HCT116 (cell line): ENCODE measurements at regions not wholly inside any gene's neighbourhood (a gene's known extent, or its start where the extent isn't known, plus 50 kb on each side); places are given as distances from the start of the nearest gene placed in this dataset.

Experiments used
- ATAC-seq: fragments of 200-7000 bp; cut with Tn5 transposase; 2 replicates; pipeline ENCODE4 v1.9.1; 2020; ENCODE audit warnings: mild to moderate bottlenecking, moderate library complexity
- BruUV-seq: library from RNA; stranded (reverse); fragments of 400-500 nt; replicated peaks from 2 replicates; lab custom pipeline; 2021; lab: Mats Ljungman, UMichigan
- CTCF ChIA-PET: fragments of 300-600 bp; sonication (Branson Sonifier 250); formaldehyde crosslinking; loops from one replicate; lab custom pipeline; 2021; ENCODE audit warnings: antibody characterized with exemption; lab: Charles Lee
- POLR2A ChIA-PET: fragments of 300-600, 350-600 bp; sonication (Branson Sonifier 250); formaldehyde crosslinking; loops from one replicate; lab custom pipeline; 2021; ENCODE audit warnings: antibody characterized with exemption; lab: Charles Lee
- RAD21 ChIA-PET, 2 experiments: fragments of 300-600 bp; sonication (Branson Sonifier 250); formaldehyde crosslinking; loops; one replicate each; lab custom pipeline; 2023; ENCODE audit warnings: low total read pairs in 2 of 2; ENCODE audit not compliant: uncharacterized antibody in 2 of 2, unreplicated experiment in 2 of 2, low non-redundant PET in 1 of 2; lab: Charles Lee
- DNase-seq: peaks from one replicate; pipeline ENCODE4 v3.0.0-alpha.2; 2010; ENCODE audit warnings: low read depth, low spot score
- H2AFZ ChIP-seq: fragments of 200-600 bp; shearing (Covaris generic), sonication (generic); 2 replicates; pipeline ENCODE4 v1.6.1; 2017; ENCODE audit warnings: low read depth, mixed run types, mixed read lengths, antibody characterized with exemption, low read length; ENCODE audit not compliant: poor library complexity, severe bottlenecking
- H3K27ac ChIP-seq: 2 replicates; pipeline ENCODE4 v1.5.1; 2012; ENCODE audit warnings: low read depth, low read length
- H3K27me3 ChIP-seq: fragments of 200-600 bp; sonication (generic); 2 replicates; pipeline ENCODE4 v1.6.1; 2016; ENCODE audit warnings: mixed run types, low read length, mixed read lengths; ENCODE audit not compliant: insufficient read depth
- H3K36me3 ChIP-seq, 2 experiments: fragments of 200-500 bp in 1 of 2; fragments of 200-600 bp in 1 of 2; sonication (Bioruptor generic) in 1 of 2; sonication (generic) in 1 of 2; 2 replicates each; pipeline versions ENCODE4 v1.5.1 to v1.6.1; 2014 to 2016; ENCODE audit warnings: low read length in 2 of 2, inconsistent platforms in 1 of 2, mixed read lengths in 1 of 2, mixed run types in 1 of 2; ENCODE audit not compliant: insufficient read depth in 2 of 2, control insufficient read depth in 1 of 2
- H3K4me1 ChIP-seq, 2 experiments: fragments of 200-600 bp in 1 of 2; sonication (generic) in 1 of 2; 2 replicates each; pipeline versions ENCODE4 v1.5.1 to v1.6.1; 2012 to 2017; ENCODE audit warnings: low read length in 2 of 2, inconsistent platforms in 1 of 2, mild to moderate bottlenecking in 1 of 2, mixed read lengths in 1 of 2, mixed run types in 1 of 2, moderate library complexity in 1 of 2; ENCODE audit not compliant: insufficient read depth in 2 of 2, control insufficient read depth in 1 of 2
- H3K4me2 ChIP-seq: fragments of 200-600 bp; sonication (generic); 2 replicates; pipeline ENCODE4 v1.6.1; 2017; ENCODE audit warnings: mixed run types, low read length, mixed read lengths
- H3K4me3 ChIP-seq, 2 experiments: fragments of 200-600 bp in 1 of 2; sonication (generic) in 1 of 2; replicated peaks in 1 of 2; 2 replicates each; pipeline ENCODE4 v1.5.1; 2011 to 2016; ENCODE audit warnings: low read length in 2 of 2, control low read depth in 1 of 2, low read depth in 1 of 2, mild to moderate bottlenecking in 1 of 2, mixed read lengths in 1 of 2, mixed run types in 1 of 2
- H3K79me2 ChIP-seq: fragments of 200-600 bp; sonication (generic); 2 replicates; pipeline ENCODE4 v1.6.1; 2017; ENCODE audit warnings: mild to moderate bottlenecking, mixed run types, low read length, moderate library complexity, mixed read lengths; ENCODE audit not compliant: insufficient read depth
- H3K9ac ChIP-seq: fragments of 200-600 bp; sonication (generic); 2 replicates; pipeline ENCODE4 v1.6.1; 2016; ENCODE audit warnings: low read length, mixed read lengths
- H3K9me2 ChIP-seq: fragments of 200-600 bp; sonication (generic), shearing (Covaris generic); 2 replicates; pipeline ENCODE4 v1.6.1; 2017; ENCODE audit warnings: mixed run types, mild to moderate bottlenecking, moderate library complexity; ENCODE audit not compliant: insufficient read depth
- H3K9me3 ChIP-seq, 2 experiments: fragments of 200-500 bp in 1 of 2; fragments of 200-600 bp in 1 of 2; sonication (Bioruptor generic) in 1 of 2; sonication (generic) in 1 of 2; 2 replicates each; pipeline ENCODE4 v1.6.1; 2014 to 2017; ENCODE audit warnings: low read length in 2 of 2, mixed read lengths in 2 of 2, inconsistent platforms in 1 of 2, low read depth in 1 of 2, mild to moderate bottlenecking in 1 of 2, mixed run types in 1 of 2, moderate library complexity in 1 of 2; ENCODE audit not compliant: control insufficient read depth in 1 of 2, insufficient read depth in 1 of 2
- H4K20me1 ChIP-seq: fragments of 200-600 bp; sonication (generic), shearing (Covaris generic); 2 replicates; pipeline ENCODE4 v1.6.1; 2017; ENCODE audit warnings: mixed run types, mild to moderate bottlenecking, moderate library complexity; ENCODE audit not compliant: insufficient read depth
- CBX3 ChIP-seq: IDR thresholded peaks from 2 replicates; pipeline ENCODE4 v1.6.1; 2012; ENCODE audit warnings: low read depth
- ELF1 ChIP-seq: IDR thresholded peaks from 2 replicates; pipeline ENCODE4 v1.6.1; 2012; ENCODE audit warnings: low read depth, borderline replicate concordance
- EZH2 ChIP-seq: fragments of 200-600 bp; sonication (generic); IDR thresholded peaks from 2 replicates; pipeline ENCODE4 v1.6.1; 2017; ENCODE audit warnings: antibody characterized with exemption, mixed run types
- EZH2phosphoT487 ChIP-seq: fragments of 200-600 bp; IDR thresholded peaks from 2 replicates; pipeline ENCODE4 v1.6.1; 2018; ENCODE audit warnings: antibody characterized with exemption, borderline replicate concordance
- FOSL1 ChIP-seq: IDR thresholded peaks from 2 replicates; pipeline ENCODE4 v1.6.1; 2012; ENCODE audit warnings: low read depth
- JUND ChIP-seq: IDR thresholded peaks from 2 replicates; pipeline ENCODE4 v1.6.1; 2012
- POLR2A ChIP-seq: IDR thresholded peaks from 2 replicates; pipeline ENCODE4 v1.7.0; 2011; ENCODE audit warnings: borderline replicate concordance; ENCODE audit not compliant: insufficient read depth, insufficient read length; ENCODE audit errors: extremely low read depth
- POLR2AphosphoS5 ChIP-seq: IDR thresholded peaks from 2 replicates; pipeline ENCODE4 v1.6.1; 2011; ENCODE audit warnings: mild to moderate bottlenecking, low read depth, low read length, moderate library complexity
- RAD21 ChIP-seq: IDR thresholded peaks from 2 replicates; pipeline ENCODE4 v1.6.1; 2012; ENCODE audit warnings: low read depth, mild to moderate bottlenecking
- REST ChIP-seq: IDR thresholded peaks from 2 replicates; pipeline ENCODE4 v1.6.1; 2012; ENCODE audit warnings: low read depth
- SIN3A ChIP-seq: IDR thresholded peaks from 2 replicates; pipeline ENCODE4 v1.6.1; 2012; ENCODE audit warnings: low read depth
- SP1 ChIP-seq: IDR thresholded peaks from 2 replicates; pipeline ENCODE4 v1.6.1; 2012; ENCODE audit warnings: low read depth
- SRF ChIP-seq: IDR thresholded peaks from 2 replicates; pipeline ENCODE4 v1.6.1; 2012; ENCODE audit warnings: low read depth
- TCF7L2 ChIP-seq: IDR thresholded peaks from 2 replicates; pipeline ENCODE4 v1.7.0; 2011; ENCODE audit warnings: borderline replicate concordance, inconsistent platforms; ENCODE audit not compliant: insufficient read depth, insufficient read length; ENCODE audit errors: extremely low read depth
- YY1 ChIP-seq: IDR thresholded peaks from 2 replicates; pipeline ENCODE4 v1.6.1; 2011; ENCODE audit warnings: low read length, low read depth, moderate library complexity, mild to moderate bottlenecking; ENCODE audit not compliant: insufficient replicate concordance; ENCODE audit errors: extremely low read depth
- ZFX ChIP-seq: fragments of 450-650 bp; IDR thresholded peaks from 2 replicates; pipeline ENCODE4 v1.6.1; 2017
- ZNF274 ChIP-seq: fragments of 200-500 bp; sonication (Bioruptor generic); IDR thresholded peaks from 2 replicates; pipeline ENCODE4 v1.6.1; 2014; ENCODE audit warnings: mild to moderate bottlenecking, low read depth, low read length, inconsistent platforms
- intact Hi-C: fragments of 100-400 bp; cut with micrococcal nuclease; formaldehyde crosslinking; loops from 2 replicates; pipeline ENCODE4 v1.10.0; 2022
- TF ChIP-seq, protein P1 (sequence below): IDR thresholded peaks from 2 replicates; pipeline ENCODE4 v1.6.1; 2012
- TF ChIP-seq, protein P2 (sequence below): IDR thresholded peaks from 2 replicates; pipeline ENCODE4 v1.6.1; 2012

DNA sequence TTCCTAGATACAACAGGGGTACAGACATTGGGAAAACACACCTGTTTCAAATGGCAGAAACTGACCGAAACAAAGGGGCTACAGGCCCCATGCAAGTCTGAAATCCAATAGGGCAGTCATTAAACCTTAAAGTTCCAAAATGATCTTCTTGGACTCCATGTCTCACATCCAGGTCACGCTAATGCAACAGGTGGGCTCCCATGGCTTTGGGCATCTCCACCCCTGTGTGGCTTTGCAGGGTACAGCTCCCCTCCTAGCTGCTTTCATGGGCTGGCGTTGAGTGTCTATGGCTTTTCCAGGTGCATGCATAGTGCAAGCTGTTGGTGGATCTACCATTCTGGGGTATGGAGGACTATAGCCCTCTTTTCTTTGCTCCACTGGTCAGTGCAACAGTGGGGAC lies 248.1 kb upstream of the RHOBTB1 start:
- ChIA-PET POLR2A (no interaction called here), RAD21 (no interaction called here), CTCF (no interaction called here)
- Histone ChIP-seq H3K4me2 (no peak overlapping the region), H4K20me1 (no peaks in the 10 kb centered on the region), H3K9me2 (no peaks in the 10 kb centered on the region), H3K27me3 (no peaks in the 10 kb centered on the region), H3K9ac (no peak overlapping the region), H3K36me3 (no peaks in the 10 kb centered on the region), H3K27ac (no peak overlapping the region), H3K4me3 (no peak overlapping the region), H2AFZ (no peak overlapping the region), H3K9me3 (no peaks in the 10 kb centered on the region), H3K4me1 (no peaks in the 10 kb centered on the region), H3K79me2 (no peaks in the 10 kb centered on the region)
- ATAC-seq = no peak
- intact Hi-C loops = no loop called here
- BruUV-seq = no TSS peak
- no peak for DNase-seq
- TF ChIP-seq, protein P1, sequence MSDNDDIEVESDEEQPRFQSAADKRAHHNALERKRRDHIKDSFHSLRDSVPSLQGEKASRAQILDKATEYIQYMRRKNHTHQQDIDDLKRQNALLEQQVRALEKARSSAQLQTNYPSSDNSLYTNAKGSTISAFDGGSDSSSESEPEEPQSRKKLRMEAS = no peak
- no peak for TF ChIP-seq YY1
- no peak for TF ChIP-seq ZFX
- TF ChIP-seq TCF7L2 = no peak
- no peak for TF ChIP-seq CBX3
- TF ChIP-seq ELF1 = no peak
- TF ChIP-seq JUND = no peak
- TF ChIP-seq POLR2A = no peak
- no peak for TF ChIP-seq SIN3A
- TF ChIP-seq, protein P2, sequence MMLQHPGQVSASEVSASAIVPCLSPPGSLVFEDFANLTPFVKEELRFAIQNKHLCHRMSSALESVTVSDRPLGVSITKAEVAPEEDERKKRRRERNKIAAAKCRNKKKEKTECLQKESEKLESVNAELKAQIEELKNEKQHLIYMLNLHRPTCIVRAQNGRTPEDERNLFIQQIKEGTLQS = no peak
- TF ChIP-seq ZNF274 = no peak
- TF ChIP-seq SP1 = no peak
- TF ChIP-seq SRF = no peak
- no peak for TF ChIP-seq REST
- TF ChIP-seq POLR2AphosphoS5 = no peak
- TF ChIP-seq FOSL1 = no peak
- no peak for TF ChIP-seq EZH2
- no peak for TF ChIP-seq EZH2phosphoT487
- no peak for TF ChIP-seq RAD21
